ENCODE measurements at regions not wholly inside any gene's neighbourhood (a gene's known extent, or its start where the extent isn't known, plus 50 kb on each side); places are given as distances from the start of the nearest gene placed in this dataset.

- Histone ChIP-seq H3K9me3 (ENCODE audit: control extremely low read depth in 1 of 3, control insufficient read depth in 2 of 3, insufficient read depth in 1 of 3, low read length in 2 of 3) (peaks cover 0 to 3% (median 3%) of the 10 kb centered on the region in 3 donors), H3K4me2 (replicated peaks; ENCODE audit: low read depth, low read length, poor library complexity, severe bottlenecking) (no peak overlapping the region), H3K9ac (ENCODE audit: low read length) (no peak overlapping the region), H4K20me1 (ENCODE audit: control insufficient read depth, insufficient read depth, low read length, poor library complexity, severe bottlenecking) (no peaks in the 10 kb centered on the region), H3K79me2 (ENCODE audit: control insufficient read depth, insufficient read depth, low read length) (no peaks in the 10 kb centered on the region), H3K27me3 (replicated peaks in 1 of 4; ENCODE audit: control extremely low read depth in 1 of 4, control insufficient read depth in 3 of 4, insufficient read depth in 4 of 4, low read length in 3 of 4) (no peaks in the 10 kb centered on the region), H3K4me3 (ENCODE audit: control extremely low read depth in 1 of 5, extremely low read depth in 1 of 5, insufficient read depth in 1 of 5, low read depth in 2 of 5, low read length in 4 of 5) (no peak overlapping the region), H2AFZ (ENCODE audit: insufficient read depth, low read depth, low read length, poor library complexity, severe bottlenecking) (no peak overlapping the region), H3K27ac (ENCODE audit: low read length in 2 of 2) (no peak overlapping the region), H3K4me1 (ENCODE audit: control insufficient read depth in 2 of 2, insufficient read depth in 2 of 2, low read length in 2 of 2) (no peaks in the 10 kb centered on the region), H3K36me3 (replicated peaks in 1 of 2; ENCODE audit: control extremely low read depth in 1 of 2, control insufficient read depth in 1 of 2, extremely low read depth in 1 of 2, insufficient read depth in 2 of 2, low read length in 1 of 2) (peaks cover 0 to 2% of the 10 kb centered on the region in 2 experiments)
- TF ChIP-seq, protein P1, sequence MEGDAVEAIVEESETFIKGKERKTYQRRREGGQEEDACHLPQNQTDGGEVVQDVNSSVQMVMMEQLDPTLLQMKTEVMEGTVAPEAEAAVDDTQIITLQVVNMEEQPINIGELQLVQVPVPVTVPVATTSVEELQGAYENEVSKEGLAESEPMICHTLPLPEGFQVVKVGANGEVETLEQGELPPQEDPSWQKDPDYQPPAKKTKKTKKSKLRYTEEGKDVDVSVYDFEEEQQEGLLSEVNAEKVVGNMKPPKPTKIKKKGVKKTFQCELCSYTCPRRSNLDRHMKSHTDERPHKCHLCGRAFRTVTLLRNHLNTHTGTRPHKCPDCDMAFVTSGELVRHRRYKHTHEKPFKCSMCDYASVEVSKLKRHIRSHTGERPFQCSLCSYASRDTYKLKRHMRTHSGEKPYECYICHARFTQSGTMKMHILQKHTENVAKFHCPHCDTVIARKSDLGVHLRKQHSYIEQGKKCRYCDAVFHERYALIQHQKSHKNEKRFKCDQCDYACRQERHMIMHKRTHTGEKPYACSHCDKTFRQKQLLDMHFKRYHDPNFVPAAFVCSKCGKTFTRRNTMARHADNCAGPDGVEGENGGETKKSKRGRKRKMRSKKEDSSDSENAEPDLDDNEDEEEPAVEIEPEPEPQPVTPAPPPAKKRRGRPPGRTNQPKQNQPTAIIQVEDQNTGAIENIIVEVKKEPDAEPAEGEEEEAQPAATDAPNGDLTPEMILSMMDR (IDR thresholded peaks at IDR 0.05): no peak
- no peak for TF ChIP-seq EZH2 (IDR thresholded peaks at IDR 0.05; ENCODE audit: borderline replicate concordance, insufficient read depth, low read depth, low read length, poor library complexity, severe bottlenecking)
- ATAC-seq (ENCODE audit: low read depth) (no peak), DNase-seq (no peak)
- Mint-ChIP-seq H3K9me3 (ENCODE audit: insufficient read depth) (no peaks in the 10 kb centered on the region), H3K4me1 (no peaks in the 10 kb centered on the region), H3K4me3 (no peak overlapping the region), H3K27ac (no peak overlapping the region), H3K27me3 (no peaks in the 10 kb centered on the region)
- intact Hi-C loops (cut with micrococcal nuclease): no loop called here
- POLR2A ChIA-PET: no interaction called here
- WGBS (ENCODE audit: insufficient coverage): no CpG with 5 or more reads among the region's 3 CpGs
- CTCF ChIA-PET: no interaction called here
Measured at GRCh38 chr5:60330236-60330635, 369.7 kb downstream of the DEPDC1B start.

DNA sequence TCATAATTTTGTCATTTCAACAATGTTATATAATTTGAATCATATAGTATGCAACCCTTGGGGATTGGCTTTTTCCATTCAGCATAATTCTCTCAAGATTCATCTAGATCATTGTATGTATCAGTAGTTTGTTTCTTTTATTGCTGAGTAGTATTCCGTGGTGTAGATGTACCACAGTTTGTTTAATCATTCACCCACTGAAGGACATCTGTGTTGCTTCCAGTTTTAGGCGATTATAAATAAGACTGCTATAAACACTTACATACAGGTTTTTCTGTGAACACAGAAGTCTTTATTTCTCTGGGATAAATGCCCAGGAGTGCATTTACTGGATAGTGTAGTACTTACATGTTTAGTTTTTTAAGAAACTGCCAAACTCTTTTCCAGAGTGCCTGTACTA is 374.1 kb downstream of the DEPDC1B start:
- no peak overlapping the region for H3K4me2 ChIP-seq (replicated peaks; ENCODE audit: low read depth, low read length, poor library complexity, severe bottlenecking)
- H3K9ac ChIP-seq (ENCODE audit: low read length): no peak overlapping the region
- no peaks in the 10 kb centered on the region for H3K27me3 ChIP-seq (replicated peaks in 1 of 4; ENCODE audit: control extremely low read depth in 1 of 4, control insufficient read depth in 3 of 4, insufficient read depth in 4 of 4, low read length in 3 of 4)
- CTCF ChIA-PET: no interaction called here
- peaks cover 0 to 3% (median 3%) of the 10 kb centered on the region in 3 donors for H3K9me3 ChIP-seq (ENCODE audit: control extremely low read depth in 1 of 3, control insufficient read depth in 2 of 3, insufficient read depth in 1 of 3, low read length in 2 of 3)
- H3K79me2 ChIP-seq (ENCODE audit: control insufficient read depth, insufficient read depth, low read length): no peaks in the 10 kb centered on the region
- TF ChIP-seq, protein P1 (IDR thresholded peaks at IDR 0.05): no peak
- no peak for TF ChIP-seq EZH2 (IDR thresholded peaks at IDR 0.05; ENCODE audit: borderline replicate concordance, insufficient read depth, low read depth, low read length, poor library complexity, severe bottlenecking)
- H4K20me1 ChIP-seq (ENCODE audit: control insufficient read depth, insufficient read depth, low read length, poor library complexity, severe bottlenecking): no peaks in the 10 kb centered on the region
- no peak overlapping the region for H3K4me3 ChIP-seq (ENCODE audit: control extremely low read depth in 1 of 5, extremely low read depth in 1 of 5, insufficient read depth in 1 of 5, low read depth in 2 of 5, low read length in 4 of 5)
- no peak overlapping the region for H2AFZ ChIP-seq (ENCODE audit: insufficient read depth, low read depth, low read length, poor library complexity, severe bottlenecking)
- peaks cover 0 to 2% of the 10 kb centered on the region in 2 experiments for H3K36me3 ChIP-seq (replicated peaks in 1 of 2; ENCODE audit: control extremely low read depth in 1 of 2, control insufficient read depth in 1 of 2, extremely low read depth in 1 of 2, insufficient read depth in 2 of 2, low read length in 1 of 2)
- H3K9me3 Mint-ChIP-seq (ENCODE audit: insufficient read depth): peaks cover 11% of the 10 kb centered on the region
- H3K27ac ChIP-seq (ENCODE audit: low read length in 2 of 2): no peak overlapping the region
- no peaks in the 10 kb centered on the region for H3K4me1 Mint-ChIP-seq
- POLR2A ChIA-PET: no interaction called here
- no peak for ATAC-seq (ENCODE audit: low read depth)
- H3K4me1 ChIP-seq (ENCODE audit: control insufficient read depth in 2 of 2, insufficient read depth in 2 of 2, low read length in 2 of 2): no peaks in the 10 kb centered on the region
- no CpG with 5 or more reads among the region's 2 CpGs for WGBS (ENCODE audit: insufficient coverage)
- H3K27me3 Mint-ChIP-seq: no peaks in the 10 kb centered on the region
- intact Hi-C loops (cut with micrococcal nuclease): no loop called here
- H3K4me3 Mint-ChIP-seq: no peak overlapping the region
- no peak for DNase-seq
- no peak overlapping the region for H3K27ac Mint-ChIP-seq
